KMS-11 (cell line): ENCODE measurements at regions not wholly inside any gene's neighbourhood (a gene's known extent, or its start where the extent isn't known, plus 50 kb on each side); places are given as distances from the start of the nearest gene placed in this dataset.

Experiments
- H2AFZ ChIP-seq: fragments of 200-600 bp; sonication (generic); 2 replicates; pipeline ENCODE4 v1.6.1; 2016; ENCODE audit warnings: antibody characterized with exemption, mixed run types, low read depth
- H3K27ac ChIP-seq: fragments of 200-600 bp; sonication (generic); 2 replicates; pipeline ENCODE4 v1.6.1; 2016; ENCODE audit warnings: mild to moderate bottlenecking, mixed run types
- H3K27me3 ChIP-seq: fragments of 200-600 bp; sonication (generic); 2 replicates; pipeline ENCODE4 v1.6.1; 2017; ENCODE audit warnings: mild to moderate bottlenecking, low read depth, mixed run types, moderate library complexity; ENCODE audit not compliant: insufficient read depth
- H3K36me3 ChIP-seq: fragments of 200-600 bp; sonication (generic); 2 replicates; pipeline ENCODE4 v1.6.1; 2017; ENCODE audit warnings: mild to moderate bottlenecking, mixed run types; ENCODE audit not compliant: insufficient read depth
- H3K4me1 ChIP-seq: fragments of 200-600 bp; sonication (generic); 2 replicates; pipeline ENCODE4 v1.6.1; 2016; ENCODE audit warnings: mild to moderate bottlenecking, low read depth, mixed run types; ENCODE audit not compliant: poor library complexity, severe bottlenecking
- H3K4me2 ChIP-seq: fragments of 200-600 bp; sonication (generic); 2 replicates; pipeline ENCODE4 v1.7.0; 2016; ENCODE audit warnings: mild to moderate bottlenecking, mixed run types
- H3K4me3 ChIP-seq: fragments of 200-600 bp; sonication (generic); IDR thresholded peaks from 2 replicates; pipeline ENCODE4 v1.6.1; 2017; ENCODE audit warnings: low read depth, low read length, mixed read lengths; ENCODE audit not compliant: insufficient read depth
- H3K79me2 ChIP-seq: fragments of 200-600 bp; sonication (generic); 2 replicates; pipeline ENCODE4 v1.6.1; 2016; ENCODE audit warnings: low read depth, mixed run types; ENCODE audit not compliant: insufficient read depth
- H3K9ac ChIP-seq: fragments of 200-600 bp; sonication (generic); 2 replicates; pipeline ENCODE4 v1.6.1; 2016; ENCODE audit warnings: mild to moderate bottlenecking, mixed run types
- H4K20me1 ChIP-seq: fragments of 200-600 bp; sonication (generic); 2 replicates; pipeline ENCODE4 v1.6.1; 2016; ENCODE audit warnings: mild to moderate bottlenecking, mixed run types; ENCODE audit not compliant: insufficient read depth
- CTCF ChIP-seq: fragments of 200-600 bp; sonication (generic); conservative IDR thresholded peaks from 2 replicates; pipeline ENCODE4 v1.6.1; 2017; ENCODE audit warnings: low read depth, mild to moderate bottlenecking, antibody characterized with exemption, low read length, moderate library complexity, mixed read lengths

- no peaks in the 10 kb centered on the region for H3K27me3 ChIP-seq
- no peak for TF ChIP-seq CTCF
- H3K4me1 ChIP-seq: no peaks in the 10 kb centered on the region
- H3K79me2 ChIP-seq: no peaks in the 10 kb centered on the region
- H3K36me3 ChIP-seq: no peaks in the 10 kb centered on the region
- H3K4me2 ChIP-seq: no peak overlapping the region
- H3K4me3 ChIP-seq: no peak overlapping the region
- no peak overlapping the region for H3K9ac ChIP-seq
- no peak overlapping the region for H3K27ac ChIP-seq
- no peaks in the 10 kb centered on the region for H4K20me1 ChIP-seq
- H2AFZ ChIP-seq: no peak overlapping the region
These were observed 96.6 kb upstream of the CBLB start for GRCh38 chr3:105965384-105965783.

- no peak overlapping the region for H3K9ac ChIP-seq
- H3K4me1 ChIP-seq: no peaks in the 10 kb centered on the region
- no peak for TF ChIP-seq CTCF
- H4K20me1 ChIP-seq: no peaks in the 10 kb centered on the region
- H3K4me3 ChIP-seq: no peak overlapping the region
- no peaks in the 10 kb centered on the region for H3K36me3 ChIP-seq
- no peaks in the 10 kb centered on the region for H3K79me2 ChIP-seq
- no peak overlapping the region for H3K27ac ChIP-seq
- no peaks in the 10 kb centered on the region for H3K27me3 ChIP-seq
- no peak overlapping the region for H3K4me2 ChIP-seq
- H2AFZ ChIP-seq: no peak overlapping the region
These were observed 98.3 kb upstream of the CBLB start for GRCh38 chr3:105967117-105967516.

GRCh38 chr3:105970283-105970682 is 101.5 kb upstream of the CBLB start:
- Histone ChIP-seq H2AFZ (no peak overlapping the region), H3K4me1 (no peaks in the 10 kb centered on the region), H3K36me3 (no peaks in the 10 kb centered on the region), H3K4me3 (no peak overlapping the region), H4K20me1 (no peaks in the 10 kb centered on the region), H3K27me3 (no peaks in the 10 kb centered on the region), H3K27ac (no peak overlapping the region), H3K4me2 (no peak overlapping the region), H3K9ac (no peak overlapping the region), H3K79me2 (no peaks in the 10 kb centered on the region)
- no peak for TF ChIP-seq CTCF

- H3K27ac ChIP-seq: no peak overlapping the region
- no peaks in the 10 kb centered on the region for H3K27me3 ChIP-seq
- no peaks in the 10 kb centered on the region for H3K36me3 ChIP-seq
- H3K4me1 ChIP-seq: no peaks in the 10 kb centered on the region
- H3K4me2 ChIP-seq: no peak overlapping the region
- H2AFZ ChIP-seq: no peak overlapping the region
- H3K4me3 ChIP-seq: no peak overlapping the region
- no peak overlapping the region for H3K9ac ChIP-seq
- H3K79me2 ChIP-seq: no peaks in the 10 kb centered on the region
- H4K20me1 ChIP-seq: no peaks in the 10 kb centered on the region
- TF ChIP-seq CTCF: no peak
These were observed 103.3 kb upstream of the CBLB start for GRCh38 chr3:105972069-105972468.

GRCh38 chr3:105974381-105974780 is 105.6 kb upstream of the CBLB start:
- H3K4me1 ChIP-seq: no peaks in the 10 kb centered on the region
- H2AFZ ChIP-seq: no peak overlapping the region
- H3K4me2 ChIP-seq: no peak overlapping the region

More at GRCh38 chr3:105974381-105974780, 105.6 kb upstream of the CBLB start:
- Histone ChIP-seq H3K79me2 (no peaks in the 10 kb centered on the region), H3K27ac (no peak overlapping the region), H3K27me3 (no peaks in the 10 kb centered on the region), H3K36me3 (no peaks in the 10 kb centered on the region), H3K9ac (no peak overlapping the region), H4K20me1 (no peaks in the 10 kb centered on the region), H3K4me3 (no peak overlapping the region)
- TF ChIP-seq CTCF: no peak
